ENCODE measurements at regions not wholly inside any gene's neighbourhood (a gene's known extent, or its start where the extent isn't known, plus 50 kb on each side); places are given as distances from the start of the nearest gene placed in this dataset.

- TF ChIP-seq CTCF (CRISPR knock-in tag; IDR thresholded peaks at IDR 0.05) (no peak), ZBTB20 (CRISPR knock-in tag; IDR thresholded peaks at IDR 0.05; ENCODE audit: borderline replicate concordance, low read depth) (no peak)
Measured at GRCh38 chr2:20567159-20567925, 83.6 kb downstream of the HS1BP3 start.

Measured in HepG2 (cell line).